ENCODE measurements at regions not wholly inside any gene's neighbourhood (a gene's known extent, or its start where the extent isn't known, plus 50 kb on each side); places are given as distances from the start of the nearest gene placed in this dataset.
A peak's percentile ranks its signal among the peaks of the same experiment; 100 is the strongest.
"Not testable (repeated sequence)": the region's sequence is repeated elsewhere in the genome, so short reads cannot be mapped to it uniquely, and the experiment has no call there.

GRCh38 chr6:147651-148050, 144.6 kb upstream of the DUSP22 start:
- DNase-seq (ENCODE audit: low read depth in 2 of 2), result not testable (repeated sequence)

GRCh38 chr6:148051-148984, 144.0 kb upstream of the DUSP22 start:
- DNase-seq (ENCODE audit: low read depth in 2 of 2), result peak; percentile 57 to 91

GRCh38 chr6:150147-150546, 142.1 kb upstream of the DUSP22 start:
- not testable (repeated sequence) for DNase-seq (ENCODE audit: low read depth in 2 of 2)

GRCh38 chr6:152436-152835, 139.9 kb upstream of the DUSP22 start:
- not testable (repeated sequence) for DNase-seq (ENCODE audit: low read depth in 2 of 2)

GRCh38 chr6:153026-153425, 139.3 kb upstream of the DUSP22 start:
- DNase-seq (ENCODE audit: low read depth in 2 of 2), result not testable (repeated sequence)

- not testable (repeated sequence) for DNase-seq (ENCODE audit: low read depth in 2 of 2)
Measured at GRCh38 chr6:153867-154266, 138.4 kb upstream of the DUSP22 start.

GRCh38 chr6:154321-155092, 137.8 kb upstream of the DUSP22 start:
- not testable (repeated sequence) for DNase-seq (ENCODE audit: low read depth in 2 of 2)

GRCh38 chr6:156010-156409, 136.3 kb upstream of the DUSP22 start:
- no peak for DNase-seq (ENCODE audit: low read depth in 2 of 2)

- not testable (repeated sequence) for DNase-seq (ENCODE audit: low read depth in 2 of 2)
Measured at GRCh38 chr6:156441-157140, 135.7 kb upstream of the DUSP22 start.

- not testable (repeated sequence) for DNase-seq (ENCODE audit: low read depth in 2 of 2)
Measured at GRCh38 chr6:157176-157575, 135.1 kb upstream of the DUSP22 start.

GRCh38 chr6:161657-162056, 130.6 kb upstream of the DUSP22 start:
- DNase-seq (ENCODE audit: low read depth in 2 of 2), result not testable (repeated sequence)

GRCh38 chr6:164720-165119, 127.6 kb upstream of the DUSP22 start:
- DNase-seq (ENCODE audit: low read depth in 2 of 2), result no peak

- DNase-seq (ENCODE audit: low read depth in 2 of 2), result no peak
Measured at GRCh38 chr6:165263-165662, 127.0 kb upstream of the DUSP22 start.

- DNase-seq (ENCODE audit: low read depth in 2 of 2), result no peak
Measured at GRCh38 chr6:165906-166305, 126.4 kb upstream of the DUSP22 start.

- DNase-seq (ENCODE audit: low read depth in 2 of 2), result no peak
Measured at GRCh38 chr6:168865-169455, 123.3 kb upstream of the DUSP22 start.

- DNase-seq (ENCODE audit: low read depth in 2 of 2), result no peak
Measured at GRCh38 chr6:174036-174435, 118.3 kb upstream of the DUSP22 start.

GRCh38 chr6:175680-176079, 116.6 kb upstream of the DUSP22 start:
- DNase-seq (ENCODE audit: low read depth in 2 of 2), result no peak

GRCh38 chr6:176766-177165, 115.5 kb upstream of the DUSP22 start:
- no peak for DNase-seq (ENCODE audit: low read depth in 2 of 2)

- DNase-seq (ENCODE audit: low read depth in 2 of 2), result no peak
Measured at GRCh38 chr6:178119-178518, 114.2 kb upstream of the DUSP22 start.

GRCh38 chr6:178929-179328, 113.4 kb upstream of the DUSP22 start:
- DNase-seq (ENCODE audit: low read depth in 2 of 2), result not testable (repeated sequence)

GRCh38 chr6:179340-179950, 112.8 kb upstream of the DUSP22 start:
- DNase-seq (ENCODE audit: low read depth in 2 of 2), result no peak

Data from stimulated activated CD4-positive, alpha-beta T cell treated with anti-CD3 and anti-CD28 coated beads, Interleukin-12 subunit alpha, Interleukin-12 subunit beta, amount 100 ng/mL, for 24 hours (primary cell).